HG02678 (cell line): ENCODE measurements at regions not wholly inside any gene's neighbourhood (a gene's known extent, or its start where the extent isn't known, plus 50 kb on each side); places are given as distances from the start of the nearest gene placed in this dataset.

Source experiments
- ATAC-seq: cut with Tn5 transposase; IDR thresholded peaks from one replicate; pipeline ENCODE4 v1.9.1; 2021; ENCODE audit warnings: mild to moderate bottlenecking, moderate library complexity; ENCODE audit not compliant: unreplicated experiment

DNA sequence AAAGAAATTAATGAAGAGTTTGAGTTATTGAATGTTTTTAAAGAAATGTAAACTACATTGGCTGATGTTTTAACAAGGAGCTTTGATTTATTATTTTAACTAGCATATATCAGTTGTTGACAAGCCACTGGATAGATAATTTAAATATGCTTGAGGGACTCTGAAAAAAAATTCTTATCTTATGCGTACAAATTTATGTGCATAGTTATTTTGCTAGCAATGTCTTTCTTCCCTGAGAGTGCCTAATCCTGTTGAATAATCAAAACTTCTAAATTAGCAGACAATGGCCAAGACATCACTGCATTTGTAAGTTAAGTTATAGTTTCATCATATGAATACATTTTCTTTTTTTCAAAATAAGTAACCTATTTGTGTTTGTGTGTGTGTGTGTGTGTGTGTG, 342.3 kb downstream of the MED10 start:
- ATAC-seq = no peak

DNA sequence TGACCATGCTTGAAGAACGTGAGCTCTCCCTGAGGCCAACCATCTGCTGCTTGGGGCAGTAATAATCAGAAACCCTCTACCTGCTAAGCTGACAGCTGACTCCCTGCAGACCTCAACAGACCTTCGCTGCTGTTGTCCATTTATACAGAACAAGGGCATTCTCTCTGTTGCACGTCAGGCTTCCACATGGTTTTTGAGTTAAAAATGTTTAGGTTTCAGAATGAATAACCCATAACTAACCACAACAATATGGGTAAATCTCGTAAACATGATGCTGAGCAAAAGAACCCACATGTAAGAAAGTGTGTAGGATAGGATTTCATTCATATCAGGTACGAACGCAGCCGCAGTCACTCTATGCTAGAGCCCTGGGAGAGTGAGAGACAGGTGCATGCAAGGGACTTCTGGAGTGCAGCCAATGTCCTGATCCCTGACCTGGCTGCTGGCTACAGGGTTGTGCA, 348.5 kb downstream of the MED10 start:
- ATAC-seq = no peak

GRCh38 chr5:6026766-6027406, 351.5 kb downstream of the MED10 start:
- ATAC-seq = no peak

- ATAC-seq = no peak
Measured at GRCh38 chr5:6019612-6020011, 358.7 kb downstream of the MED10 start.

- no peak for ATAC-seq
Measured at GRCh38 chr5:6013506-6013905, 364.8 kb downstream of the MED10 start.

DNA sequence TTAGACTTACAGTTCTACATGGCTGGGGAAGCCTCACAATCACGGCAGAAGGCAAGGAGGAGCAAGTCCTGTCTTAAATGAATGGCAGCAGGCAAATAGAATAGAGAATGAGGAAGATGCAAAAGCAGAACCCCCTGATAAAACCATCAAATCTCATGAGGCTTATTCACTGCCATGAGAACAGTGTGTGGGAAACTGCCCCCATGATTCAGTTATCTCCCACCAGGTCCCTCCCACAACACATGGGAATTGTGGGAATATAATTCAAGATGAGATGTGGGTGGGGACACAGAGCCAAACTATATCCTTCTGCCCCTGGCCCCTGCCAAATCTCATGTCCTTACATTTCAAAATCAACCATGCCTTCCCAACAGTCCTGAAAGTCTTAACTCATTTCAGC, 367.1 kb downstream of the MED10 start:
- ATAC-seq = no peak

GRCh38 chr5:6006838-6007314, 371.5 kb downstream of the MED10 start:
- no peak for ATAC-seq

GRCh38 chr5:6003040-6003825, 375.1 kb downstream of the MED10 start:
- ATAC-seq = no peak

GRCh38 chr5:6000867-6001266, 377.5 kb downstream of the MED10 start:
- no peak for ATAC-seq

GRCh38 chr5:5995819-5996218, 382.5 kb downstream of the MED10 start:
- ATAC-seq = no peak

GRCh38 chr5:5986492-5987178, 391.7 kb downstream of the MED10 start:
- ATAC-seq = no peak

GRCh38 chr5:5985332-5985731, 393.0 kb downstream of the MED10 start:
- no peak for ATAC-seq

DNA sequence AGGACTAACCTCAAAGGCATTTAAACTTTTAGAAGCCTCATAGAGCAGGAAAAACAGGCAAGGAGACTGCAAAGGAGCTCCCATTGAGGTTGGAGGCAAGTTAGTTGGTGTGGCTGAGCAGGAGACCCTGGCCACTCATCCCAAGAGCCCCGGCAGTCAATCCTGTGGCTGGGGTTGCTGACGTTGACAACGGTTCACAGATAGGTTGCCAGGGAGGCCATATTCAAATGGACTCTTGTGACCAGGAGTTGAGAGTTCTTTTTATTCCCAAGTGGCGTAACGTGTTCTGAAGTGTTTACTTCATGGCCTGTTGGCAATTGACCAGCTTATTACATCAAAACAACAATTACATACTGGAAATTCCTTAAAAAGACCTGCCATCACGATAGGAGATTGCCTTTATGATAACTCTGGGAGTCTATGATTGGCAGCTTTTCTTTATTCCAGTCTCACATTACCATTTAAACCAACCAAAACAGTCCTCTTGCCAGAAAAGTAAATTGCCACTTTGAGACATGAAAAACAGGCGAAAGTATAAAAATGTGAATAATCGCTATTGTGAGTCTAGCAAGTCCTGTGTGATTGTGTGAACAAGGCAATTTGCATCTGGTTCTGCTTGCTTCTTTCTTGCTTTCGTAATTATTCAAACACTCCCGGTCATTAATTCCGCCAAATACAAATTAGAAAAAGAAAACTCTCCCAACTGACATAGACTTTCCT, 394.9 kb downstream of the MED10 start:
- no peak for ATAC-seq

GRCh38 chr5:5981562-5981961, 396.8 kb downstream of the MED10 start:
- ATAC-seq = no peak

DNA sequence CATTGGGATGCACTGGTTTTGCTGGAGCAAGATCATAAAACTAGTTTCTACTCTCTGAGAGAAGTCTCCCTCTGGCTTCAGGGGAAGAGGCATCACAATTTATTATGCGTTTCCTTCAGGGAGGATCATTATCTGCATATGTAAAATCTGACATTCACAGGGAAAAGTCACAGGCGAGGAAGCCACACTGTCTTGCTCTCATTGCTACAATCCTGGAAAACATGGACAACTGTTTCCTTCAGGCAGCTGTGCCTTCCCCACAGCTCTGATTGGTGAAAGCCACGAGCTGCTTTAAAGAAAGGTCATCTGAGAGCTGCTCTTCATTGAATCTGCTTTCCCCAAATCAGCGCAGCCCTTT, 397.8 kb downstream of the MED10 start:
- ATAC-seq = no peak

GRCh38 chr5:5979761-5980537, 398.4 kb downstream of the MED10 start:
- ATAC-seq = no peak

- no peak for ATAC-seq
Measured at GRCh38 chr5:5979377-5979760, 399.0 kb downstream of the MED10 start.

- no peak for ATAC-seq
Measured at GRCh38 chr5:5978501-5979376, 399.6 kb downstream of the MED10 start.

DNA sequence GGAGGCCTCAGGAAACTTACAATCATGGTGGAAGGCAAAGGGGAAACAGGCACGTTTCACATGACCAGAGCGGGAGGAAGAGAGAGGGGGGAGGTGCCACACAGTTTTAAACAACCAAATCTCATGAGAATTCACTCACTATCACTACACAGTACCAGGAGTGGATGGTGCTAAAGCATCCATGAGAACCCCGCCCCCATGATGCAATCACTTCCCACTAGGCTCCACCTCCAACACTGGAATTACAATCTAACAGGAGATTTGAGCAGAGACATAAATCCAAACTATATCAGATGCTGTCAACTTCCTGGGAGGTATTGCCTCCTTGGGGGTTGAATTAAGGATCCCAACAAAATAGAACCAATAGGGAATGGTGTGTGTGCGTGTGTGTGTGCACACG, 407.1 kb downstream of the MED10 start:
- ATAC-seq = no peak
